ENCODE measurements at regions not wholly inside any gene's neighbourhood (a gene's known extent, or its start where the extent isn't known, plus 50 kb on each side); places are given as distances from the start of the nearest gene placed in this dataset.

DNA sequence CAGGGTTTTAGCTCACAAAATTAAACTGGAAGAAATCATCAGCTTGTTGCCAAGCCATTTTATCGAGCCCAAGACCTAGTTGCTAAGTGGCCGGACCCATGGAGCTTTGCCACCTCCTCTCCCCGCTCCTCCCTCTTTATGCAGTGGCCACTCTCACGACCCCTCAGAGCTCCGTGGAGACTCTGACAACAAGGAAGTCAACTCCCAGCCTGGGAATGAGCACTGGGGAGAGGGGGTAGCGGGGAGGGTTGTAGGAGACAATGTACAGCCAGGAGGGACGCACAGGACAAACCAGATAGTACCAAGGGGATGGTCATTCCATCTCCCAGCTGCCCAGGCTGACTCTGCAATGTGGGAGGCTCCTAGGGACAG, 250.9 kb downstream of the SIPA1L2 start:
- TF ChIP-seq, protein P1, sequence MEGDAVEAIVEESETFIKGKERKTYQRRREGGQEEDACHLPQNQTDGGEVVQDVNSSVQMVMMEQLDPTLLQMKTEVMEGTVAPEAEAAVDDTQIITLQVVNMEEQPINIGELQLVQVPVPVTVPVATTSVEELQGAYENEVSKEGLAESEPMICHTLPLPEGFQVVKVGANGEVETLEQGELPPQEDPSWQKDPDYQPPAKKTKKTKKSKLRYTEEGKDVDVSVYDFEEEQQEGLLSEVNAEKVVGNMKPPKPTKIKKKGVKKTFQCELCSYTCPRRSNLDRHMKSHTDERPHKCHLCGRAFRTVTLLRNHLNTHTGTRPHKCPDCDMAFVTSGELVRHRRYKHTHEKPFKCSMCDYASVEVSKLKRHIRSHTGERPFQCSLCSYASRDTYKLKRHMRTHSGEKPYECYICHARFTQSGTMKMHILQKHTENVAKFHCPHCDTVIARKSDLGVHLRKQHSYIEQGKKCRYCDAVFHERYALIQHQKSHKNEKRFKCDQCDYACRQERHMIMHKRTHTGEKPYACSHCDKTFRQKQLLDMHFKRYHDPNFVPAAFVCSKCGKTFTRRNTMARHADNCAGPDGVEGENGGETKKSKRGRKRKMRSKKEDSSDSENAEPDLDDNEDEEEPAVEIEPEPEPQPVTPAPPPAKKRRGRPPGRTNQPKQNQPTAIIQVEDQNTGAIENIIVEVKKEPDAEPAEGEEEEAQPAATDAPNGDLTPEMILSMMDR (conservative IDR thresholded peaks at IDR 0.05; ENCODE audit: low read depth, low read length), result no peak
- TF ChIP-seq CHD1 (IDR thresholded peaks at IDR 0.05; ENCODE audit: low read depth, low read length), result no peak
- no peak for TF ChIP-seq SMC3 (IDR thresholded peaks at IDR 0.05; ENCODE audit: low read depth, low read length)
- no peak for TF ChIP-seq POLR2A (IDR thresholded peaks at IDR 0.05; ENCODE audit: low read depth, low read length)
- no peak for TF ChIP-seq MAFK (IDR thresholded peaks at IDR 0.05; ENCODE audit: low read depth, low read length)
- no peak for TF ChIP-seq USF2 (IDR thresholded peaks at IDR 0.05; ENCODE audit: low read depth, low read length)
- no peak for TF ChIP-seq BHLHE40 (IDR thresholded peaks at IDR 0.05; ENCODE audit: low read depth, low read length)
- TF ChIP-seq RCOR1 (IDR thresholded peaks at IDR 0.05; ENCODE audit: insufficient replicate concordance, low read length), result no peak
- TF ChIP-seq CEBPB (IDR thresholded peaks at IDR 0.05; ENCODE audit: low read depth, low read length), result no peak
- no peak for TF ChIP-seq MXI1 (IDR thresholded peaks at IDR 0.05; ENCODE audit: borderline replicate concordance, low read depth, low read length)
- TF ChIP-seq RAD21 (IDR thresholded peaks at IDR 0.05; ENCODE audit: low read length), result no peak
- no peak for TF ChIP-seq ELK1 (IDR thresholded peaks at IDR 0.05; ENCODE audit: borderline replicate concordance, low read depth, low read length)
- no peak for TF ChIP-seq RFX5 (IDR thresholded peaks at IDR 0.05; ENCODE audit: low read depth, low read length)

Measured in IMR-90 (cell line).